ENCODE measurements at regions not wholly inside any gene's neighbourhood (a gene's known extent, or its start where the extent isn't known, plus 50 kb on each side); places are given as distances from the start of the nearest gene placed in this dataset.

DNA sequence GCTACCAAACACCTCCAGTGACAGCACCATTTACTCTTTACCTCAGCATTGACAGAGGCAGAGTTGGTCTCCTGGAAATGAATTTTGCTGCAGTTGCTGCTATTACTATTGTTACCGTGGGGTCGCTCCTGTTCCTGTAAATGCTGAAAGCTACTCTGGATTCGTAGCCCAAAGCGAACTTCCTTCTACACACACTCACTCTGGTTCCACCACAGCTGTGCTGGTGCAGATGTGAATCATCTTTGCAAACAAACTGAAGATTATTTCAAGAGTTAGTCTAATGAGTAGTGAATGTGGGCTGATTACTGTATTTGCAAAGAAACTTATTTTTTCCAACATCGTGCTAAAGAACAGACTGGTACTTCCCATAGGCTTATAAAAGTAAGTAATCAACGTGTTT is 304.0 kb downstream of the LPIN1 start:
- H3K4me1 ChIP-seq = peaks cover 18% of the 10 kb centered on the region
- peak overlapping the region; percentile 28 for H3K4me2 ChIP-seq
- ATAC-seq (peak; percentile 71 to 91), FAIRE-seq (no peak), DNase-seq (ENCODE audit: low read depth in 1 of 2, low spot score in 1 of 2) (peak; percentile 14 to 42)
- TF ChIP-seq MAZ (IDR thresholded peaks at IDR 0.05; ENCODE audit: borderline replicate concordance, low read depth, low read length) (no peak), MAFK (IDR thresholded peaks at IDR 0.05; ENCODE audit: partially characterized antibody) (no peak), RAD21 (conservative IDR thresholded peaks at IDR 0.05 in 1 of 2, IDR thresholded peaks at IDR 0.05 in 1 of 2) (peak; percentile 47 to 53), ZSCAN20 (CRISPR knock-in tag; IDR thresholded peaks at IDR 0.05) (no peak), EHF (CRISPR knock-in tag; IDR thresholded peaks at IDR 0.05) (no peak), GATA3 (IDR thresholded peaks at IDR 0.05; ENCODE audit: borderline replicate concordance) (no peak), FOSL2 (IDR thresholded peaks at IDR 0.05) (peak; percentile 18; the same call in 1 of the 2 replicates), FOSL2 (CRISPR knock-in tag; IDR thresholded peaks at IDR 0.05) (0 out of 2 replicates have a peak, but pooled peaks have one; percentile 9), SMC3 (IDR thresholded peaks at IDR 0.05) (peak; percentile 37; the same call in 1 of the 3 replicates), CEBPB (IDR thresholded peaks at IDR 0.05) (no peak), ESRRA (IDR thresholded peaks at IDR 0.05; ENCODE audit: borderline replicate concordance, low read length) (no peak)
- TF ChIP-seq, protein P1, sequence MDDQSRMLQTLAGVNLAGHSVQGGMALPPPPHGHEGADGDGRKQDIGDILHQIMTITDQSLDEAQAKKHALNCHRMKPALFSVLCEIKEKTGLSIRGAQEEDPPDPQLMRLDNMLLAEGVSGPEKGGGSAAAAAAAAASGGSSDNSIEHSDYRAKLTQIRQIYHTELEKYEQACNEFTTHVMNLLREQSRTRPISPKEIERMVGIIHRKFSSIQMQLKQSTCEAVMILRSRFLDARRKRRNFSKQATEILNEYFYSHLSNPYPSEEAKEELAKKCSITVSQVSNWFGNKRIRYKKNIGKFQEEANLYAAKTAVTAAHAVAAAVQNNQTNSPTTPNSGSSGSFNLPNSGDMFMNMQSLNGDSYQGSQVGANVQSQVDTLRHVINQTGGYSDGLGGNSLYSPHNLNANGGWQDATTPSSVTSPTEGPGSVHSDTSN (IDR thresholded peaks at IDR 0.05) = no peak
- TF ChIP-seq, protein P2, sequence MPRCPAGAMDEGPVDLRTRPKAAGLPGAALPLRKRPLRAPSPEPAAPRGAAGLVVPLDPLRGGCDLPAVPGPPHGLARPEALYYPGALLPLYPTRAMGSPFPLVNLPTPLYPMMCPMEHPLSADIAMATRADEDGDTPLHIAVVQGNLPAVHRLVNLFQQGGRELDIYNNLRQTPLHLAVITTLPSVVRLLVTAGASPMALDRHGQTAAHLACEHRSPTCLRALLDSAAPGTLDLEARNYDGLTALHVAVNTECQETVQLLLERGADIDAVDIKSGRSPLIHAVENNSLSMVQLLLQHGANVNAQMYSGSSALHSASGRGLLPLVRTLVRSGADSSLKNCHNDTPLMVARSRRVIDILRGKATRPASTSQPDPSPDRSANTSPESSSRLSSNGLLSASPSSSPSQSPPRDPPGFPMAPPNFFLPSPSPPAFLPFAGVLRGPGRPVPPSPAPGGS (IDR thresholded peaks at IDR 0.05) = no peak
- TF ChIP-seq, protein P3, sequence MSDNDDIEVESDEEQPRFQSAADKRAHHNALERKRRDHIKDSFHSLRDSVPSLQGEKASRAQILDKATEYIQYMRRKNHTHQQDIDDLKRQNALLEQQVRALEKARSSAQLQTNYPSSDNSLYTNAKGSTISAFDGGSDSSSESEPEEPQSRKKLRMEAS (IDR thresholded peaks at IDR 0.05) = no peak
- TF ChIP-seq, protein P4, sequence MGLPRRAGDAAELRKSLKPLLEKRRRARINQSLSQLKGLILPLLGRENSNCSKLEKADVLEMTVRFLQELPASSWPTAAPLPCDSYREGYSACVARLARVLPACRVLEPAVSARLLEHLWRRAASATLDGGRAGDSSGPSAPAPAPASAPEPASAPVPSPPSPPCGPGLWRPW (IDR thresholded peaks at IDR 0.05) = no peak
- TF ChIP-seq, protein P5, sequence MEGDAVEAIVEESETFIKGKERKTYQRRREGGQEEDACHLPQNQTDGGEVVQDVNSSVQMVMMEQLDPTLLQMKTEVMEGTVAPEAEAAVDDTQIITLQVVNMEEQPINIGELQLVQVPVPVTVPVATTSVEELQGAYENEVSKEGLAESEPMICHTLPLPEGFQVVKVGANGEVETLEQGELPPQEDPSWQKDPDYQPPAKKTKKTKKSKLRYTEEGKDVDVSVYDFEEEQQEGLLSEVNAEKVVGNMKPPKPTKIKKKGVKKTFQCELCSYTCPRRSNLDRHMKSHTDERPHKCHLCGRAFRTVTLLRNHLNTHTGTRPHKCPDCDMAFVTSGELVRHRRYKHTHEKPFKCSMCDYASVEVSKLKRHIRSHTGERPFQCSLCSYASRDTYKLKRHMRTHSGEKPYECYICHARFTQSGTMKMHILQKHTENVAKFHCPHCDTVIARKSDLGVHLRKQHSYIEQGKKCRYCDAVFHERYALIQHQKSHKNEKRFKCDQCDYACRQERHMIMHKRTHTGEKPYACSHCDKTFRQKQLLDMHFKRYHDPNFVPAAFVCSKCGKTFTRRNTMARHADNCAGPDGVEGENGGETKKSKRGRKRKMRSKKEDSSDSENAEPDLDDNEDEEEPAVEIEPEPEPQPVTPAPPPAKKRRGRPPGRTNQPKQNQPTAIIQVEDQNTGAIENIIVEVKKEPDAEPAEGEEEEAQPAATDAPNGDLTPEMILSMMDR (IDR thresholded peaks at IDR 0.05) = peak; percentile 26; the same call in 1 of the 3 replicates
- no peak overlapping the region for H3K27ac ChIP-seq
- peaks cover 2% of the 10 kb centered on the region; the same call in 1 of the 3 replicates for H3K9me3 ChIP-seq
- POLR2A ChIA-PET = no interaction called here
- CTCF ChIA-PET = interaction anchor here (1.0 kb wide), 1 partner anchor 16 kb away, joined by 3 read pairs; no protein-coding TSS in a partner anchor
- WGBS (ENCODE audit: missing lambda C conversion rate) = 8% methylated on average over 6 of the region's 6 CpGs
- H3K4me3 ChIP-seq = no peak overlapping the region

DNA sequence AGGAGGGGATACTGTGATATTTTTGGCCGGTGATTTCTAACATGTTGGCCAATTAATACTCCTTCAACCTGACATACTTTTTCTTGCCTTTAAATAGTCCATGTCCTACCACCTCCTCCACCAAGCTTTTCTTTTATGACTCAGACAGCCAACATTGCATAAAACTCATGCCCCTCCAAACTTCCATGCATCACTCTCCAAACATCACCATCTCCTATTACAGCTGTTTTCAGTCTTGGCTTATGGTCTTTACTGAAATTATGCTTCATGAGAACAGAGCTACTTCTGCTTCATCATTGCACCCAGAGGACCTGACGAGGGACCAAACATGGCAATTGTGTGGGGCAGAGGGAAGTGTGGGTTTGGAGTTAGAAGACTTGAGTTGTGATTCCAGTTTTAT is 305.4 kb downstream of the LPIN1 start:
- WGBS (ENCODE audit: missing lambda C conversion rate) = 36% methylated on average over 2 of the region's 2 CpGs
- no peak for FAIRE-seq
- ATAC-seq = no peak

More for the DNA sequence above, 305.4 kb downstream of the LPIN1 start:
- ChIA-PET POLR2A (no interaction called here), CTCF (interaction anchor here (0.8 to 1.2 kb wide), 2 partner anchors 13 to 59 kb away, joined by 3 read pairs; no protein-coding TSS in a partner anchor)
- Histone ChIP-seq H3K9me3 (peaks cover 5% of the 10 kb centered on the region; the same call in 1 of the 3 replicates), H3K4me3 (no peak overlapping the region), H3K4me2 (no peak overlapping the region), H3K4me1 (peaks cover 9% of the 10 kb centered on the region; the same call in 2 of the 3 replicates), H3K27ac (no peak overlapping the region)
- TF ChIP-seq EHF (CRISPR knock-in tag; IDR thresholded peaks at IDR 0.05) (no peak), CEBPB (IDR thresholded peaks at IDR 0.05) (no peak), HOXB13 (CRISPR knock-in tag; IDR thresholded peaks at IDR 0.05; ENCODE audit: low read depth) (no peak), PHF8 (IDR thresholded peaks at IDR 0.05; ENCODE audit: borderline replicate concordance, low read depth) (no peak), ZNF302 (CRISPR knock-in tag; IDR thresholded peaks at IDR 0.05) (no peak)
- TF ChIP-seq, protein P3 (IDR thresholded peaks at IDR 0.05) = no peak
- TF ChIP-seq, protein P6, sequence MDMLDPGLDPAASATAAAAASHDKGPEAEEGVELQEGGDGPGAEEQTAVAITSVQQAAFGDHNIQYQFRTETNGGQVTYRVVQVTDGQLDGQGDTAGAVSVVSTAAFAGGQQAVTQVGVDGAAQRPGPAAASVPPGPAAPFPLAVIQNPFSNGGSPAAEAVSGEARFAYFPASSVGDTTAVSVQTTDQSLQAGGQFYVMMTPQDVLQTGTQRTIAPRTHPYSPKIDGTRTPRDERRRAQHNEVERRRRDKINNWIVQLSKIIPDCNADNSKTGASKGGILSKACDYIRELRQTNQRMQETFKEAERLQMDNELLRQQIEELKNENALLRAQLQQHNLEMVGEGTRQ (IDR thresholded peaks at IDR 0.05) = no peak
- no peak for DNase-seq (ENCODE audit: low read depth in 1 of 2, low spot score in 1 of 2)

Data from A549 (cell line).